CD8-positive, alpha-beta memory T cell (primary cell): ENCODE measurements at regions not wholly inside any gene's neighbourhood (a gene's known extent, or its start where the extent isn't known, plus 50 kb on each side); places are given as distances from the start of the nearest gene placed in this dataset.

Experiments used
- CTCF ChIA-PET: fragments of 350-600 bp; sonication (Branson Sonifier 250); formaldehyde crosslinking; loops from one replicate; lab custom pipeline; 2021; ENCODE audit warnings: antibody characterized with exemption; lab: Charles Lee
- POLR2A ChIA-PET: fragments of 350-600 bp; sonication (Branson Sonifier 250); formaldehyde crosslinking; loops from one replicate; lab custom pipeline; 2021; ENCODE audit warnings: antibody characterized with exemption; lab: Charles Lee
- DNase-seq, 5 donors: peaks; one replicate each; pipeline versions ENCODE4 v3.0.0 to v3.0.0-alpha.2; 2020 to 2022; ENCODE audit warnings: mixed read lengths in 1 of 5
- H3K27ac ChIP-seq: one replicate; pipeline ENCODE4 v1.7.0; 2013; ENCODE audit warnings: low read depth, mild to moderate bottlenecking, low read length, moderate library complexity
- H3K27me3 ChIP-seq: 2 replicates; pipeline ENCODE4 v1.7.0; 2013; ENCODE audit warnings: low read length, mild to moderate bottlenecking; ENCODE audit not compliant: insufficient read depth, poor library complexity, severe bottlenecking
- H3K36me3 ChIP-seq: 2 replicates; pipeline ENCODE4 v1.7.0; 2013; ENCODE audit warnings: mild to moderate bottlenecking, low read length, moderate library complexity; ENCODE audit not compliant: insufficient read depth
- H3K4me1 ChIP-seq: 2 replicates; pipeline ENCODE4 v1.7.0; 2013; ENCODE audit warnings: mild to moderate bottlenecking, low read length, moderate library complexity; ENCODE audit not compliant: insufficient read depth
- H3K4me3 ChIP-seq: 2 replicates; pipeline ENCODE4 v1.7.0; 2013; ENCODE audit warnings: mild to moderate bottlenecking, low read length
- H3K9me3 ChIP-seq: 2 replicates; pipeline ENCODE4 v1.7.0; 2013; ENCODE audit warnings: mild to moderate bottlenecking, low read length
- H3K27ac Mint-ChIP-seq, 8 donors: one replicate each; pipeline ENCODE4 v1.8.0; 2020 to 2021; ENCODE audit warnings: mixed read lengths in 8 of 8, mild to moderate bottlenecking in 6 of 8, inconsistent platforms in 3 of 8, moderate library complexity in 3 of 8
- H3K27me3 Mint-ChIP-seq, 2 donors: one replicate each; pipeline ENCODE4 v1.8.0; 2020 to 2021; ENCODE audit warnings: mixed read lengths in 2 of 2, mild to moderate bottlenecking in 1 of 2, moderate library complexity in 1 of 2
- H3K36me3 Mint-ChIP-seq, 3 donors: one replicate each; pipeline ENCODE4 v1.8.0; 2020 to 2021; ENCODE audit warnings: mixed read lengths in 3 of 3, inconsistent platforms in 1 of 3, mild to moderate bottlenecking in 1 of 3
- H3K4me1 Mint-ChIP-seq, 3 donors: one replicate each; pipeline ENCODE4 v1.8.0; 2020 to 2021; ENCODE audit warnings: mixed read lengths in 3 of 3, inconsistent platforms in 1 of 3, mild to moderate bottlenecking in 1 of 3
- H3K4me3 Mint-ChIP-seq, 7 donors: one replicate each; pipeline ENCODE4 v1.8.0; 2020 to 2021; ENCODE audit warnings: mixed read lengths in 7 of 7, mild to moderate bottlenecking in 6 of 7, moderate library complexity in 4 of 7, inconsistent platforms in 2 of 7
- H3K9me3 Mint-ChIP-seq, 5 donors: one replicate each; pipeline ENCODE4 v1.8.0; 2020 to 2022; ENCODE audit warnings: mixed read lengths in 5 of 5, mild to moderate bottlenecking in 3 of 5, moderate library complexity in 2 of 5, inconsistent platforms in 1 of 5

DNA sequence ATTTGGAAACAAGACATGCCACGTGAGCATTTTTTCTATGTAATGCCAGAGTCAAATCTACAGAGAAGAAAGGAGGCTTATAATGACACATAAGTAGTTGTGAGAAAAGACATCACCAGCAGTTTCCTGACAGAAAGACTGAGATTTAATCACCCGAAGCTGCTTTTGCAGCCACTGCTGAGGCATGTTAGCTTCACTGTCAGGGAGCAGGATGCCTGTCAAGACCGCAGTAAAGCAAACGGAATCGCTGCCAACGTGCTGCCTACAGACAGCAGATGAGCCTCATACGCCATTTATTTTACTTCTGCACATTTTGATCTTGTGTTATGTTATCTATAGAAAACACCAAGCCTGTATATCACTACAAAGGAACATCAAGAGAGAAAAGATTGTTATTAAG is 68.7 kb upstream of the NDST3 start:
- no peaks in the 10 kb centered on the region for H3K27me3 ChIP-seq
- no peaks in the 10 kb centered on the region for H3K27me3 Mint-ChIP-seq
- no peak overlapping the region for H3K27ac ChIP-seq
- DNase-seq = no peak
- no peaks in the 10 kb centered on the region for H3K4me1 Mint-ChIP-seq
- H3K4me1 ChIP-seq = no peaks in the 10 kb centered on the region
- H3K4me3 ChIP-seq = no peak overlapping the region
- POLR2A ChIA-PET = no interaction called here
- H3K27ac Mint-ChIP-seq = no peak overlapping the region
- H3K36me3 ChIP-seq = no peaks in the 10 kb centered on the region
- peaks cover 0 to 3% (median 0%) of the 10 kb centered on the region in 5 donors for H3K9me3 Mint-ChIP-seq
- H3K4me3 Mint-ChIP-seq = no peak overlapping the region
- H3K36me3 Mint-ChIP-seq = no peaks in the 10 kb centered on the region
- CTCF ChIA-PET = no interaction called here
- H3K9me3 ChIP-seq = peaks cover 5% of the 10 kb centered on the region

DNA sequence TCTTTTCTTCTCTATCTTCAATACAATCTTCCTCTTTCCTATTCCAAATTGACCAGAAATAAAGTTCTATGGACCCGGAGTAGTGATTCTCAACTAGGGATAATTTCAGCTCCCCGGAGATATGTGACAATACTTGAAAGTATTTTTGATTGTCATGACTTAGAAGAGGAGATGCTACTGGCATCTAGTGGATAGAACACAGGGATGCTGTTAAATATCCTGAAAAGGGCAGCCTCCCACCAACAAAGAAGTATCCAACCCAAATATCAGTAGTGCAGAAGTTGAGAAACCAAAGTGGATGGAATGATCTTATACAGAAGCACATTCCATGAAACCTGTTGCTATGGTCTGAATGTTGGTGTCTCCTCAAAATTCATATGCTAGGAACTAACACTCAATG is 65.7 kb upstream of the NDST3 start:
- Mint-ChIP-seq H3K4me1 (no peaks in the 10 kb centered on the region), H3K27me3 (no peaks in the 10 kb centered on the region), H3K27ac (no peak overlapping the region), H3K9me3 (peaks cover 0 to 7% (median 0%) of the 10 kb centered on the region in 5 donors), H3K36me3 (no peaks in the 10 kb centered on the region), H3K4me3 (no peak overlapping the region)
- ChIA-PET CTCF (no interaction called here), POLR2A (no interaction called here)
- H3K4me1 ChIP-seq = no peaks in the 10 kb centered on the region
- H3K27ac ChIP-seq = no peak overlapping the region
- H3K36me3 ChIP-seq = no peaks in the 10 kb centered on the region
- no peak for DNase-seq
- H3K27me3 ChIP-seq = no peaks in the 10 kb centered on the region
- H3K4me3 ChIP-seq = no peak overlapping the region
- H3K9me3 ChIP-seq = peaks cover 5% of the 10 kb centered on the region

DNA sequence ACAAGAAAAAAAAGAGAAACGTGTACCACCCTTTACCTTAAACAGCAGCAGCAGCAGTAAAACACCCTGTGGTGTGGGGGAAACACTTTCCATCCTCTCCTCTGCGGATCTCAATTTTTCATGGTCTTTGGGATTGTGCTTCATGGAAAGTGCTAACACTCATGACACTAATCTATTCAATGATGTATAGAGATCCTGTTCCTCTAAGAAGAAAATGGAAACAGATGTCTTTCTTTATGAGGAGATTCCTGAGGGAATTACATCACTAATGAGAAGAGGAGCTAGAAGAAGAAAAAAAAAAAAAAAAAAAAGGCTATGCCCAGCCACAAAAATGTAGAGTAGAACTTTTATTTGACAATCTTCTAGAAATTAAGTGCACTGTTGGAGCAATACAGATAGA is 62.9 kb upstream of the NDST3 start:
- peaks cover 5% of the 10 kb centered on the region for H3K9me3 ChIP-seq
- DNase-seq = no peak
- POLR2A ChIA-PET = no interaction called here
- no peaks in the 10 kb centered on the region for H3K4me1 ChIP-seq
- no peaks in the 10 kb centered on the region for H3K36me3 Mint-ChIP-seq
- no peak overlapping the region for H3K27ac Mint-ChIP-seq
- CTCF ChIA-PET = no interaction called here
- H3K4me1 Mint-ChIP-seq = no peaks in the 10 kb centered on the region
- H3K4me3 ChIP-seq = no peak overlapping the region
- H3K4me3 Mint-ChIP-seq = no peak overlapping the region
- no peaks in the 10 kb centered on the region for H3K27me3 ChIP-seq
- no peaks in the 10 kb centered on the region for H3K36me3 ChIP-seq
- H3K27me3 Mint-ChIP-seq = no peaks in the 10 kb centered on the region
- H3K9me3 Mint-ChIP-seq = peaks cover 0 to 5% (median 2%) of the 10 kb centered on the region in 5 donors
- no peak overlapping the region for H3K27ac ChIP-seq

DNA sequence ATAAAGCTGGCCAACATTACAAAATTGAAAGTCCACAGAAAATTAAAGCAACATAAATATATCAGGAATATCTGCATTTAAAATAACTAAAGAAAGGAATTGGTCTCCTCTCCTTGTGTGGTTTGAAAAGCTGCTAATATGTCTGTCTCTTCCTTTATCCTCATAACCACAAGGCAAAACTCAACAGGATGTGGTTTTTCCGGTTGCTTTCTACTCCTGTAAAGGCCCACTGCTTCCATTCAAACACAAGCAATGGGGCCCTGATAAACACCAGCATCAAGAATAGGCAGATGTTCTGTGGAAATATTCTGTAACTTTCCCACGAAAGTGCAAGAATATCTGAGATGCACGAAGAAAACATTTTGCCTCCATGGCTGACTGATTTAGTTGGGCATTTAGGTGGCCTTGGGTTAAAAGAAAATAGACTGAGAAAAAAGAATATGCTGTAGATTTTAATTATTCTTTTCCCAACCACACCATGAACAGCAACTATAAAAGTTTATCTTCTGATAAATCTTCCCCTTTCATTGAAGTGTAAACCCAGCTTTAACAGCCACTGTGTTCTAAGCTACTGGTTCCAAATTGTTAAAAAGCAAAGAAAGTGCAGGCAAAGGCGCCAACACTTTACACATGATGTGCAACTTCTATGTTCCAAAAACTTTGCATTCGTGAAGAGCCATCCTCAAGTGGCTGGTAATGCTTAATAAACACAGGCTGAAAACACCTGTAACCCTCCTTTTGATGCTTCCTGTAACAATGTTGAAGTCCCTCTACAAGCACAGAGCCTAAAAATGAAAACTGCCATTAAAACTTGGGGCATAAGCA is 50.5 kb upstream of the NDST3 start:
- Mint-ChIP-seq H3K4me1 (no peaks in the 10 kb centered on the region), H3K36me3 (no peaks in the 10 kb centered on the region), H3K4me3 (no peak overlapping the region), H3K27me3 (peaks cover 0 to 1% of the 10 kb centered on the region in 2 donors), H3K27ac (no peak overlapping the region), H3K9me3 (peaks cover 0 to 7% (median 0%) of the 10 kb centered on the region in 5 donors)
- no peaks in the 10 kb centered on the region for H3K9me3 ChIP-seq
- no peak for DNase-seq
- POLR2A ChIA-PET = no interaction called here
- H3K4me1 ChIP-seq = no peaks in the 10 kb centered on the region
- no peaks in the 10 kb centered on the region for H3K27me3 ChIP-seq
- H3K4me3 ChIP-seq = no peak overlapping the region
- H3K36me3 ChIP-seq = no peaks in the 10 kb centered on the region
- CTCF ChIA-PET = no interaction called here
- no peak overlapping the region for H3K27ac ChIP-seq

DNA sequence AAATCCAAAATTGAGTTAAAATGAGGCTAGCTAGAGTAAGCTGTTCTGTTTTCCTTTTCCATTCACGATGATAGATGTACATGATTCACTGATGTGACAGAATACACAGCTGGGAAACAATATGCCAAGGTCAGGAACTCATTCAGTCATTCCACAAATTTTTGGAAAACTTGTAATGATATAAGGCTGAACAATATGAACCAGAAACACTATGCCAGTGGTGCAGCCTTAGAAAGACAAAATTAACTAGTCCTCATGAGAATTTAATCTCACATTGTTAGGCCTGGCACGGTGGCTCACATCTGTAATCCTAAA is 50.0 kb upstream of the NDST3 start:
- Histone ChIP-seq H3K27ac (no peak overlapping the region), H3K9me3 (no peaks in the 10 kb centered on the region), H3K4me3 (no peak overlapping the region), H3K27me3 (no peaks in the 10 kb centered on the region), H3K4me1 (no peaks in the 10 kb centered on the region), H3K36me3 (no peaks in the 10 kb centered on the region)
- H3K9me3 Mint-ChIP-seq = peaks cover 0 to 3% (median 0%) of the 10 kb centered on the region in 5 donors
- H3K27ac Mint-ChIP-seq = no peak overlapping the region
- ChIA-PET POLR2A (no interaction called here), CTCF (no interaction called here)
- H3K27me3 Mint-ChIP-seq = peaks cover 0 to 1% of the 10 kb centered on the region in 2 donors
- H3K36me3 Mint-ChIP-seq = no peaks in the 10 kb centered on the region
- no peak for DNase-seq
- no peaks in the 10 kb centered on the region for H3K4me1 Mint-ChIP-seq
- no peak overlapping the region for H3K4me3 Mint-ChIP-seq
